ENCODE measurements at regions not wholly inside any gene's neighbourhood (a gene's known extent, or its start where the extent isn't known, plus 50 kb on each side); places are given as distances from the start of the nearest gene placed in this dataset.
"Not testable (repeated sequence)": the region's sequence is repeated elsewhere in the genome, so short reads cannot be mapped to it uniquely, and the experiment has no call there.

DNA sequence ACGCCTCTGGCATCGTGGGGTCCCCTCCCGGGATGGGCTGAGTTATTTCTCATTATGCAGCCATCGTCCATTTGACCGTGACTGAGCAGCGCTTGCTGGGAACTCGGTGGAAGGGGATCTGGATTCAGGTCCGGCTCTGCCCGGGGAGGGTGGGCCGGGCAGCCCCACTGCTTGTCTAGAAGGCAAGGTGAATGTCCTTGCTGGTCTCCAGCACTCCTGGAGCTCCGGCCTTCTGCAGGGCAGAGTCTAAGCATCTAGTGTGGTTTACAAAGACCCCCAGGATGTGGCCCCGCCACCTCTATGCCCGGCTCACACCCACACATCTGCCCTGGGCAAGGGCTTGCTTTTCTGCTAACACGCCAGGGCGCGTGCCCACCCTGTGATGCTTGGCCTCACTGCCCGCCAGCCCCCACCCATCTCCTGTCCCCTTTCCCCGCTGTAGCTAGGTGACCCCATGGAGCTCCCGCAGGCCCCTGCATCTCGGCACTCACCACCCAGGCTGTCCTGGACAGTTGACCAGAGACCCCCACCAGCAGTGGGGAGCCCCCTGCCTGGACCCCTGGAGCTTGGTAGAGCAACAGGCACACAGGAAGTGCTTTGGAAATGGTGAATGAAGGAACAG is 151.0 kb upstream of the CHST15 start:
- Histone ChIP-seq H3K36me3 (no peaks in the 10 kb centered on the region), H3K4me1 (peaks cover 0 to 11% (median 0%) of the 10 kb centered on the region in 12 donors), H3K27me3 (peaks cover 0 to 14% (median 0%) of the 10 kb centered on the region in 9 donors), H3K9me3 (no peaks in the 10 kb centered on the region), H3K4me3 (no peak overlapping the region), H3K27ac (no peak overlapping the region)
- DNase-seq (no peak), ATAC-seq (no peak)
- intact Hi-C loops (cut with DNase I) = no loop called here
- WGBS, 4 donors = 85 to 94% (median 92%) methylated on average over 20 of the region's 20 CpGs
- TF ChIP-seq, protein P1, sequence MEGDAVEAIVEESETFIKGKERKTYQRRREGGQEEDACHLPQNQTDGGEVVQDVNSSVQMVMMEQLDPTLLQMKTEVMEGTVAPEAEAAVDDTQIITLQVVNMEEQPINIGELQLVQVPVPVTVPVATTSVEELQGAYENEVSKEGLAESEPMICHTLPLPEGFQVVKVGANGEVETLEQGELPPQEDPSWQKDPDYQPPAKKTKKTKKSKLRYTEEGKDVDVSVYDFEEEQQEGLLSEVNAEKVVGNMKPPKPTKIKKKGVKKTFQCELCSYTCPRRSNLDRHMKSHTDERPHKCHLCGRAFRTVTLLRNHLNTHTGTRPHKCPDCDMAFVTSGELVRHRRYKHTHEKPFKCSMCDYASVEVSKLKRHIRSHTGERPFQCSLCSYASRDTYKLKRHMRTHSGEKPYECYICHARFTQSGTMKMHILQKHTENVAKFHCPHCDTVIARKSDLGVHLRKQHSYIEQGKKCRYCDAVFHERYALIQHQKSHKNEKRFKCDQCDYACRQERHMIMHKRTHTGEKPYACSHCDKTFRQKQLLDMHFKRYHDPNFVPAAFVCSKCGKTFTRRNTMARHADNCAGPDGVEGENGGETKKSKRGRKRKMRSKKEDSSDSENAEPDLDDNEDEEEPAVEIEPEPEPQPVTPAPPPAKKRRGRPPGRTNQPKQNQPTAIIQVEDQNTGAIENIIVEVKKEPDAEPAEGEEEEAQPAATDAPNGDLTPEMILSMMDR (IDR thresholded peaks at IDR 0.05) = no peak
- TF ChIP-seq POLR2A (IDR thresholded peaks at IDR 0.05) = no peak

DNA sequence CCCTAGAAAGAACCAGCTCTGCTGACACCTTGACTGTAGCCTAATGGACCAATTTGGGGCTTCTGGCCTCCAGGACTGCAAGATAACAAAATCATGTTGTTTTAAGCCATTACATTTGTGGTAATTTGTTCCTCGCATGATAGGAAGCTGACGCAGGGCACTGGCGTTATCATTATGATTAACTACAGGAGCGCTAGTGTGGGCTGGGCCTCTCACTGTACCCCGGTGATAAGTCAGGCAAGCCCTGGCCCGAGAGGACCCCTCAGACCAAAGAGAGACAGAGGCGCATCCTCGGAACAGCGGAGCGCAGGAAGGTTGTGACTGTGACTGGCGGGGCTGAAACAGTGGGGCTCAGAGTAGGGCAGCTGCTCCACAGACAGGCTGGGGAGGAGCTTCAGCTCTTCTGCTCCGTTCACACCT is 150.3 kb upstream of the CHST15 start:
- H3K36me3 ChIP-seq = no peaks in the 10 kb centered on the region
- H3K9me3 ChIP-seq = no peaks in the 10 kb centered on the region
- no peak for ATAC-seq
- TF ChIP-seq POLR2A (IDR thresholded peaks at IDR 0.05) = no peak
- TF ChIP-seq, protein P1 (IDR thresholded peaks at IDR 0.05) = no peak
- peaks cover 0 to 14% (median 0%) of the 10 kb centered on the region in 9 donors for H3K27me3 ChIP-seq
- H3K4me1 ChIP-seq = peaks cover 0 to 9% (median 0%) of the 10 kb centered on the region in 12 donors
- H3K4me3 ChIP-seq = no peak overlapping the region
- 38 to 69% (median 58%) methylated on average over 9 to 12 of the region's 12 CpGs for WGBS, 4 donors
- intact Hi-C loops (cut with DNase I) = no loop called here
- H3K27ac ChIP-seq = no peak overlapping the region
- DNase-seq = no peak

DNA sequence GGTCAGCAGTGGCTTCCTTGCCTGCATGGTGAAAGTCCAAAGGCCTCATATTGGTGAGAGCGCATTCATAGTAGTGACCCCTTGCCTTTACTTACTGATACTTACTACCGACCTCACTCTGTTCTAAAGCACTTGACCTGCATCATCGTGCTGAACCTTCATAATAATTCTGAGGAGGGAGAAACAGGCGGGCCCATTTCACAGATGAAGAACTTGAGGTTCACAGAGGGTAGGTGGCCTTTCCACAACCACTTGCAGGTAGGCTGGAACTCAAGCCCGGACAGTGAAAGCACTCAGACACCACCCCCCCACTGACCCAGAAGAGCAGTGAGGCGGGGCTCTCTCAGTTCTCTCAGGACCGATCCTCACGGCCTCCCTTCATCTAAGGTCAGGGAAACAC is 149.4 kb upstream of the CHST15 start:
- Histone ChIP-seq H3K27me3 (peaks cover 0 to 14% (median 0%) of the 10 kb centered on the region in 9 donors), H3K27ac (no peak overlapping the region), H3K9me3 (no peaks in the 10 kb centered on the region), H3K4me1 (peaks cover 0 to 7% (median 0%) of the 10 kb centered on the region in 12 donors), H3K4me3 (no peak overlapping the region), H3K36me3 (no peaks in the 10 kb centered on the region)
- ATAC-seq = no peak
- DNase-seq = no peak
- TF ChIP-seq, protein P1 (IDR thresholded peaks at IDR 0.05) = no peak
- TF ChIP-seq POLR2A (IDR thresholded peaks at IDR 0.05) = no peak
- 84 to 98% (median 88%) methylated on average over 8 of the region's 8 CpGs for WGBS, 4 donors
- intact Hi-C loops (cut with DNase I) = no loop called here

DNA sequence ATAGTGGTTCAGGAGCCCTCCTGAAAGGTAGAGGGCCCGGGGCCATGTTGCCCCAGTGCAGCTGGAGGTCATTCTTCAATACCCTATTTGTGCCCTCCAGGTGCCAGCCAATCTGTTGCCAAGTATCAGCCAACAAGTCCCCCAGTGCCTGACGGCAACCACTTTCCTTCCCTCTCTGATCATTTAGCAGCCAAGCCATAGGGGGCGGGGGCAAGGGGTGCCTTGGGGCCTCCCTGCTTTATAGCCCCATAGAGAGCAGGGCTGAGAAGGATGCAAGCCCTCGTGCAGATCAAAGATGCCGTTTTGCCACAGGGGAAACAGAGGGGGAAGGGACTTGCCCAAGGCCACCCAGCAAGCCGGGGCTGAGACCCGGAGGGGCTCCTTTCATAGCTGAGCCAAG is 149.0 kb upstream of the CHST15 start:
- no peaks in the 10 kb centered on the region for H3K9me3 ChIP-seq
- 86 to 93% (median 87%) methylated on average over 4 to 7 of the region's 7 CpGs for WGBS, 4 donors
- DNase-seq = no peak

DNA sequence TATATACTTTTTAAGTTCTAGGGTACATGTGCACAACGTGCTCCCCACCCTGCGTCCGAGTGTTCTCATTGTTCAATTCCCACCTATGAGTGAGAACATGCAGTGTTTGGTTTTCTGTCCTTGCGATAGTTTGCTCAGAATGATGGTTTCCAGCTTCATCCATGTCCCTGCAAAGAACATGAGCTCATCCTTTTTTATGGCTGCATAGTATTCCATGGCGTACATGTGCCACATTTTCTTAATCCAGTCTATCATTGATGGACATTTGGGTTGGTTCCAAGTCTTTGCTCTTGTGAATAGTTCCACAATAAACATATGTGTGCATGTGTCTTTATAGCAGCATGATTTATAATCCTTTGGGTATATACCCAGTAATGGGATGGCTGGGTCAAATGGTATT is 148.1 kb upstream of the CHST15 start:
- H3K4me3 ChIP-seq; H3K4me1 ChIP-seq; ATAC-seq; H3K36me3 ChIP-seq; H3K27ac ChIP-seq; intact Hi-C loops (cut with DNase I); H3K9me3 ChIP-seq; DNase-seq: not testable (repeated sequence)
- peaks cover 0 to 14% (median 0%) of the 10 kb centered on the region in 9 donors for H3K27me3 ChIP-seq
- WGBS, 4 donors = 93 to 97% (median 96%) methylated on average over 5 of the region's 5 CpGs

More for the DNA sequence above, 149.0 kb upstream of the CHST15 start:
- TF ChIP-seq, protein P1 (IDR thresholded peaks at IDR 0.05) = no peak
- no peak for TF ChIP-seq POLR2A (IDR thresholded peaks at IDR 0.05)
- no peak overlapping the region for H3K4me3 ChIP-seq
- H3K27me3 ChIP-seq = peaks cover 0 to 14% (median 0%) of the 10 kb centered on the region in 9 donors
- H3K4me1 ChIP-seq = peaks cover 0 to 7% (median 0%) of the 10 kb centered on the region in 12 donors
- ATAC-seq = no peak
- intact Hi-C loops (cut with DNase I) = no loop called here
- no peaks in the 10 kb centered on the region for H3K36me3 ChIP-seq
- no peak overlapping the region for H3K27ac ChIP-seq
